Fibroblast of lung (primary cell): ENCODE measurements at regions not wholly inside any gene's neighbourhood (a gene's known extent, or its start where the extent isn't known, plus 50 kb on each side); places are given as distances from the start of the nearest gene placed in this dataset.

Experiments used
- DNase-seq, 2 donors: peaks; one replicate each; pipeline versions ENCODE4 v3.0.0 to v3.0.0-alpha.2; 2010; ENCODE audit warnings: low read depth in 2 of 2
- H2AFZ ChIP-seq: 2 replicates; pipeline ENCODE4 v1.5.1; 2012; ENCODE audit warnings: low read length, control low read depth, inconsistent platforms
- H3K27ac ChIP-seq: 2 replicates; pipeline ENCODE4 v1.5.1; 2011; ENCODE audit warnings: low read length, control low read depth; ENCODE audit not compliant: insufficient read depth
- H3K27me3 ChIP-seq: 2 replicates; pipeline ENCODE4 v1.5.1; 2011; ENCODE audit warnings: mild to moderate bottlenecking, low read length; ENCODE audit not compliant: control insufficient read depth, insufficient read depth
- H3K36me3 ChIP-seq: 2 replicates; pipeline ENCODE4 v1.5.1; 2011; ENCODE audit warnings: low read length; ENCODE audit not compliant: control insufficient read depth, insufficient read depth
- H3K4me1 ChIP-seq: 2 replicates; pipeline ENCODE4 v1.5.1; 2011; ENCODE audit warnings: low read length; ENCODE audit not compliant: control insufficient read depth, insufficient read depth; ENCODE audit errors: extremely low read depth
- H3K4me2 ChIP-seq: 2 replicates; pipeline ENCODE4 v1.5.1; 2011; ENCODE audit warnings: low read length, control low read depth; ENCODE audit not compliant: insufficient read depth; ENCODE audit errors: extremely low read depth
- H3K4me3 ChIP-seq, 4 experiments: fragments of 200-600 bp in 1 of 4; sonication (generic) in 1 of 4; replicated peaks in 1 of 4; 2 replicates each; pipeline ENCODE4 v1.5.1; 2011 to 2016; ENCODE audit warnings: low read length in 4 of 4, low read depth in 3 of 4, mild to moderate bottlenecking in 3 of 4, control low read depth in 2 of 4, inconsistent platforms in 1 of 4, mixed read lengths in 1 of 4; ENCODE audit not compliant: insufficient read depth in 1 of 4; ENCODE audit errors: control extremely low read depth in 1 of 4
- H3K79me2 ChIP-seq: 2 replicates; pipeline ENCODE4 v1.5.1; 2012; ENCODE audit warnings: mild to moderate bottlenecking, low read length, inconsistent platforms; ENCODE audit not compliant: control insufficient read depth, insufficient read depth
- H3K9ac ChIP-seq: 2 replicates; pipeline ENCODE4 v1.5.1; 2011; ENCODE audit warnings: mild to moderate bottlenecking, low read length, control low read depth; ENCODE audit not compliant: insufficient read depth
- H3K9me3 ChIP-seq: 2 replicates; pipeline ENCODE4 v1.5.1; 2012; ENCODE audit warnings: low read depth, low read length; ENCODE audit not compliant: control insufficient read depth, insufficient read depth
- H4K20me1 ChIP-seq: 2 replicates; pipeline ENCODE4 v1.5.1; 2011; ENCODE audit warnings: low read length; ENCODE audit not compliant: control insufficient read depth, insufficient read depth; ENCODE audit errors: extremely low read depth
- CTCF ChIP-seq, 2 donors: IDR thresholded peaks in 1 of 2; conservative IDR thresholded peaks in 1 of 2; 1 replicate in 1 of 2; 2 replicates in 1 of 2; pipeline ENCODE4 v1.5.1; 2011 to 2012; ENCODE audit warnings: low read length in 2 of 2, control low read depth in 1 of 2, inconsistent platforms in 1 of 2, low read depth in 1 of 2, mild to moderate bottlenecking in 1 of 2
- EZH2 ChIP-seq: IDR thresholded peaks from 2 replicates; pipeline ENCODE4 v1.5.1; 2012; ENCODE audit warnings: low read length, control low read depth, mild to moderate bottlenecking; ENCODE audit errors: missing control alignments

GRCh38 chr4:58274553-58274952, 1164.4 kb upstream of the IGFBP7 start:
- H2AFZ ChIP-seq, result no peak overlapping the region
- H3K9me3 ChIP-seq, result no peaks in the 10 kb centered on the region
- H3K4me2 ChIP-seq, result no peak overlapping the region
- H3K27ac ChIP-seq, result no peak overlapping the region
- H3K4me1 ChIP-seq, result no peaks in the 10 kb centered on the region
- no peaks in the 10 kb centered on the region for H3K79me2 ChIP-seq
- H3K9ac ChIP-seq, result no peak overlapping the region
- H4K20me1 ChIP-seq, result no peaks in the 10 kb centered on the region
- H3K27me3 ChIP-seq, result no peaks in the 10 kb centered on the region
- H3K36me3 ChIP-seq, result no peaks in the 10 kb centered on the region
- TF ChIP-seq CTCF (conservative IDR thresholded peaks at IDR 0.05 in 1 of 2, IDR thresholded peaks at IDR 0.05 in 1 of 2; ENCODE audit: low read depth in 1 of 2, low read length in 2 of 2), result no peak
- TF ChIP-seq EZH2, result no peak
- DNase-seq, result no peak
- no peak overlapping the region for H3K4me3 ChIP-seq

GRCh38 chr4:58272311-58272710, 1162.1 kb upstream of the IGFBP7 start:
- Histone ChIP-seq H4K20me1 (no peaks in the 10 kb centered on the region), H3K27me3 (no peaks in the 10 kb centered on the region), H2AFZ (no peak overlapping the region), H3K36me3 (no peaks in the 10 kb centered on the region), H3K4me2 (no peak overlapping the region), H3K9me3 (no peaks in the 10 kb centered on the region), H3K79me2 (no peaks in the 10 kb centered on the region), H3K4me1 (no peaks in the 10 kb centered on the region), H3K4me3 (no peak overlapping the region), H3K9ac (no peak overlapping the region), H3K27ac (no peak overlapping the region)
- no peak for DNase-seq
- TF ChIP-seq CTCF (conservative IDR thresholded peaks at IDR 0.05 in 1 of 2, IDR thresholded peaks at IDR 0.05 in 1 of 2; ENCODE audit: low read depth in 1 of 2, low read length in 2 of 2), result no peak
- no peak for TF ChIP-seq EZH2

GRCh38 chr4:58265734-58266133, 1155.5 kb upstream of the IGFBP7 start:
- Histone ChIP-seq H2AFZ (no peak overlapping the region), H3K9ac (no peak overlapping the region), H3K27ac (no peak overlapping the region), H3K27me3 (no peaks in the 10 kb centered on the region), H3K9me3 (no peaks in the 10 kb centered on the region), H3K4me3 (no peak overlapping the region), H3K4me1 (no peaks in the 10 kb centered on the region), H4K20me1 (no peaks in the 10 kb centered on the region), H3K79me2 (no peaks in the 10 kb centered on the region), H3K36me3 (no peaks in the 10 kb centered on the region), H3K4me2 (no peak overlapping the region)
- TF ChIP-seq CTCF (conservative IDR thresholded peaks at IDR 0.05 in 1 of 2, IDR thresholded peaks at IDR 0.05 in 1 of 2; ENCODE audit: low read depth in 1 of 2, low read length in 2 of 2), result no peak
- TF ChIP-seq EZH2, result no peak
- DNase-seq, result no peak
